Ectodermal cell (in vitro differentiated cells): ENCODE measurements at regions not wholly inside any gene's neighbourhood (a gene's known extent, or its start where the extent isn't known, plus 50 kb on each side); places are given as distances from the start of the nearest gene placed in this dataset.

Experiments
- H3K27ac ChIP-seq: 2 replicates; pipeline ENCODE4 v1.7.0; 2013; ENCODE audit warnings: mild to moderate bottlenecking, low read depth, low read length; ENCODE audit not compliant: insufficient read depth, poor library complexity, severe bottlenecking
- H3K27me3 ChIP-seq: 2 replicates; pipeline ENCODE4 v1.7.0; 2013; ENCODE audit warnings: mild to moderate bottlenecking, low read length; ENCODE audit not compliant: insufficient read depth, control insufficient read depth, poor library complexity, severe bottlenecking
- H3K36me3 ChIP-seq: one replicate; pipeline ENCODE4 v1.7.0; 2013; ENCODE audit warnings: low read length; ENCODE audit not compliant: control insufficient read depth, insufficient read depth
- H3K4me1 ChIP-seq: one replicate; pipeline ENCODE4 v1.7.0; 2013; ENCODE audit warnings: low read length; ENCODE audit not compliant: control insufficient read depth, insufficient read depth
- H3K4me3 ChIP-seq: 2 replicates; pipeline ENCODE4 v1.7.0; 2013; ENCODE audit warnings: low read depth, low read length, control low read depth; ENCODE audit not compliant: insufficient read depth
- H3K9me3 ChIP-seq: 2 replicates; pipeline ENCODE4 v1.7.0; 2013; ENCODE audit warnings: mild to moderate bottlenecking, low read length, moderate library complexity; ENCODE audit not compliant: control insufficient read depth
- WGBS, 2 experiments: methylation state at CpG; one replicate each; pipeline ENCODE4 v1.1.7; 2013; ENCODE audit warnings: missing lambda C conversion rate in 2 of 2; 5-methylcytosine and 5-hydroxymethylcytosine counted together

DNA sequence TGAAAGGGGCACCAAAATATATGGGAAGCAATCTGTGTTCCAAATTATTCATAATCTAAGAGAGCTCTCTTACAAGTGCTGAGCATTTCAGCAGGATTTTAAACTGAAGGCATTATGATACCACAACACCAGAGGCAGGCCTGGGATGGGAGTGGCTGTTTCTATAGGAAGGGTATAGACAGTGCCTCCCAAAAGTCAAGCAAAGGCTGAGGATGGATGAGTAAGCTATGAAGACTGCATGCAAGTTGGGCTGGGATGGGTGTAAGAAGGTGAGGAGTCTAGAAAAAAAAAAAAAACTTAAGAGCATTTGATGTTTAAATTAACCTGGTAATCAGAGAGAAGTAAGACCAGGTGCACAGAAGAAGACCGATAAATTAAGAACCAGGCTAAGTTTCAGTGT is 132.5 kb downstream of the OSR1 start:
- Histone ChIP-seq H3K4me3 (no peak overlapping the region), H3K36me3 (no peaks in the 10 kb centered on the region), H3K27ac (no peak overlapping the region), H3K9me3 (no peaks in the 10 kb centered on the region), H3K4me1 (peaks cover 14% of the 10 kb centered on the region), H3K27me3 (no peaks in the 10 kb centered on the region)
- 81 to 95% methylated on average over 1 of the region's 1 CpG for WGBS, 2 experiments

- H3K9me3 ChIP-seq: no peaks in the 10 kb centered on the region
- H3K27me3 ChIP-seq: no peaks in the 10 kb centered on the region
- H3K4me1 ChIP-seq: peaks cover 14% of the 10 kb centered on the region
- H3K4me3 ChIP-seq: no peak overlapping the region
- H3K36me3 ChIP-seq: no peaks in the 10 kb centered on the region
- H3K27ac ChIP-seq: no peak overlapping the region
These were observed 133.3 kb downstream of the OSR1 start for GRCh38 chr2:19225126-19225525.

- Histone ChIP-seq H3K4me3 (no peak overlapping the region), H3K36me3 (no peaks in the 10 kb centered on the region), H3K4me1 (peaks cover 14% of the 10 kb centered on the region), H3K27me3 (no peaks in the 10 kb centered on the region), H3K27ac (no peak overlapping the region), H3K9me3 (no peaks in the 10 kb centered on the region)
- 92% methylated on average over 1 of the region's 1 CpG; no CpG with 5 or more reads in 1 of the 2 experiments for WGBS, 2 experiments
These were observed 133.9 kb downstream of the OSR1 start for GRCh38 chr2:19224486-19224885.

- WGBS, 2 experiments: 92 to 94% methylated on average over 5 of the region's 5 CpGs
- Histone ChIP-seq H3K4me3 (no peak overlapping the region), H3K9me3 (no peaks in the 10 kb centered on the region), H3K27ac (no peak overlapping the region), H3K27me3 (no peaks in the 10 kb centered on the region), H3K36me3 (no peaks in the 10 kb centered on the region), H3K4me1 (peaks cover 14% of the 10 kb centered on the region)
These were observed 134.4 kb downstream of the OSR1 start for GRCh38 chr2:19224011-19224410.

DNA sequence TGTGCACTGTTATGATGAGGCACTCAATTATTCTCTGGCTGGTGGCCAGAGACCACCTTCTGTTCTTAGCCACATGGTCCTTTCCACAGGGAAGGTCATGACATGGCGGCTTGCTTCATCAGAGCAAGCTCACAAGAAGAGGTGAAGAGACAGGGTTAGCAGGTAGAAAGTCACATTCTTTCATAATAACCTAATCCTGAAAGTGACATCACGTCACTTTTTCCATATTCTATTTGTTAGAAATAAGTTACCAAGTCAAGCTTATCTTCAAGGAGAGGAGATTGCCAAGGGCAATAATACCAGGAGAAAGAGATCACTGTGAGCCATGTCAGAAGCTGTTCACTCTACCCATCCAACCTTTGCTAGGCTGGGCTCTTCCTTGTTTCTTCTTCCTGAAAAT is 139.4 kb downstream of the OSR1 start:
- Histone ChIP-seq H3K9me3 (no peaks in the 10 kb centered on the region), H3K36me3 (no peaks in the 10 kb centered on the region), H3K27me3 (no peaks in the 10 kb centered on the region), H3K4me1 (no peaks in the 10 kb centered on the region), H3K4me3 (no peak overlapping the region), H3K27ac (no peak overlapping the region)
- 89 to 90% methylated on average over 2 of the region's 2 CpGs for WGBS, 2 experiments

GRCh38 chr2:19218166-19218565 is 140.3 kb downstream of the OSR1 start:
- H3K4me3 ChIP-seq: no peak overlapping the region
- WGBS, 2 experiments: 83 to 95% methylated on average over 2 of the region's 2 CpGs
- H3K9me3 ChIP-seq: no peaks in the 10 kb centered on the region
- H3K36me3 ChIP-seq: no peaks in the 10 kb centered on the region
- no peaks in the 10 kb centered on the region for H3K4me1 ChIP-seq
- no peaks in the 10 kb centered on the region for H3K27me3 ChIP-seq
- H3K27ac ChIP-seq: no peak overlapping the region

DNA sequence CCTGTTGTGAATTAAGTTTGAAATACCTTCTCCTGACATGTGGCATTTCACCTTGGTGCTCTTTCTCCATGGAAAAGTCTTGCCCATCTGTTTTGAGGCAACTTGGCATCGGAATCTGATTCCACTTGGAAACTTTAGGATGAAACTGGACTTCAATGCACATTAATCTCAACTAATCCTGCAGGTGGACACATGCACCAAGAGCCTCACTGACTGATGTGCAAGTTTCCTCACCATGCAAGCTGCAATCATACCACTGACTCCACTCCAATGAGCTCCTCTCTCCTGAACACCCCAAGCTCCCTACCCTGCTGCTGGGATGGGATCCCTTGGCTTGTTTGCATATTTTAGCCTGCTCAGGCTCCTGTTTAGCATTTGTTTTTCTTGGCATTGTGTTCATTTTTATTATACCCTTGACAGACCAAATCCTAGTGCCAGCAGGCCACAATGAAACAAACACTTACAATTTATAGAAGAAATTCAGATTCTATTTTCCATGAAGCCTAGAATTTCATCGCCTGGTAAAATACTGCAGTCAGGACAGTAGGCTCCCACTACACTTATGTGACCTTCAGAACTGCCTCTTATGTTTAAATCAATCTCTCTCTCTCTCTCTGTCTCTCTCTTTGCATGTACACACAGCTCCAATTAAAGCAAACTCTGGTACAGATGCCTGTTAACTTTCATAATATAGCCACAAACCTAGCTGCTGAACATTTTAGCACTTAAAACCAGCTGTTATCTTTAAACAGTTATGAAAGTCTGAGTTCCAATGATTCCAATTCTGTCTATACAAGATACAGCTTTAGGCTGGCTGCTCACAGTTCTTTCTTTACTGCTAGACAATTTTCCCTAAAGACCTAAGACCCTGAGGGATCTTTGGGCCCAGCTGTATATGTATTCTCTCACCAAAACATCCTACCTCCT is 141.5 kb downstream of the OSR1 start:
- no peaks in the 10 kb centered on the region for H3K4me1 ChIP-seq

DNA sequence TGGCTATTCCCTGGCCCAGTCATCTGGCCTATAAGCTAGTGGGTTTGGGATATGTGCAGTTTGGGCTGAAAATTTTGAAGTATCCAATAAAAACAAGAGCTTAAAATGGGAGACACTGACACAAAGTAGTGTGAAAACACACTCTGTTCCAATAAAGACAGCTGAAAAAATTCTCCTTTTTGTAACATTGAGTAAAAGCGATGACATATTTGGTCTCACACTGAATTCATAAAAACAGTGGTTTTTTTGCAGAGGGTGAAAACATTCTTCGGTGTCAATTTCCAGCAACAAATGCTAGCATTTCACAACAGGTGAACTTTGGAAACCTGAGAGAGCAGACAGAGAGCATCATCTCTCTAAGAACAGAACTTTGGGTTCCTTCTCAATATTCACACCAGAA is 142.2 kb downstream of the OSR1 start:
- Histone ChIP-seq H3K27me3 (no peaks in the 10 kb centered on the region), H3K9me3 (no peaks in the 10 kb centered on the region), H3K27ac (no peak overlapping the region), H3K4me1 (no peaks in the 10 kb centered on the region), H3K4me3 (no peak overlapping the region), H3K36me3 (no peaks in the 10 kb centered on the region)
- WGBS, 2 experiments: 97 to 100% methylated on average over 2 of the region's 2 CpGs

More for the DNA sequence above, 141.5 kb downstream of the OSR1 start:
- Histone ChIP-seq H3K4me3 (no peak overlapping the region), H3K27me3 (no peaks in the 10 kb centered on the region), H3K27ac (no peak overlapping the region), H3K36me3 (no peaks in the 10 kb centered on the region), H3K9me3 (no peaks in the 10 kb centered on the region)
- WGBS, 2 experiments: 92 to 95% methylated on average over 2 of the region's 2 CpGs

GRCh38 chr2:19214682-19215391 is 143.6 kb downstream of the OSR1 start:
- Histone ChIP-seq H3K27ac (no peak overlapping the region), H3K4me1 (no peaks in the 10 kb centered on the region), H3K9me3 (no peaks in the 10 kb centered on the region), H3K27me3 (no peaks in the 10 kb centered on the region), H3K4me3 (no peak overlapping the region), H3K36me3 (no peaks in the 10 kb centered on the region)
- 88 to 92% methylated on average over 5 of the region's 5 CpGs for WGBS, 2 experiments

GRCh38 chr2:19209575-19210341 is 148.7 kb downstream of the OSR1 start:
- Histone ChIP-seq H3K27ac (no peak overlapping the region), H3K4me3 (no peak overlapping the region), H3K27me3 (no peaks in the 10 kb centered on the region), H3K9me3 (no peaks in the 10 kb centered on the region), H3K4me1 (no peaks in the 10 kb centered on the region), H3K36me3 (no peaks in the 10 kb centered on the region)
- 95% methylated on average over 6 of the region's 7 CpGs for WGBS, 2 experiments
